Hippocampal formation (tissue), 2 donors: ENCODE measurements at regions not wholly inside any gene's neighbourhood (a gene's known extent, or its start where the extent isn't known, plus 50 kb on each side); places are given as distances from the start of the nearest gene placed in this dataset.
"Not testable (repeated sequence)": the region's sequence is repeated elsewhere in the genome, so short reads cannot be mapped to it uniquely, and the experiment has no call there.

Experiments
- DNase-seq, 2 donors: peaks; one replicate each; lab custom pipeline; 2025; lab: John Stamatoyannopoulos, UW

DNA sequence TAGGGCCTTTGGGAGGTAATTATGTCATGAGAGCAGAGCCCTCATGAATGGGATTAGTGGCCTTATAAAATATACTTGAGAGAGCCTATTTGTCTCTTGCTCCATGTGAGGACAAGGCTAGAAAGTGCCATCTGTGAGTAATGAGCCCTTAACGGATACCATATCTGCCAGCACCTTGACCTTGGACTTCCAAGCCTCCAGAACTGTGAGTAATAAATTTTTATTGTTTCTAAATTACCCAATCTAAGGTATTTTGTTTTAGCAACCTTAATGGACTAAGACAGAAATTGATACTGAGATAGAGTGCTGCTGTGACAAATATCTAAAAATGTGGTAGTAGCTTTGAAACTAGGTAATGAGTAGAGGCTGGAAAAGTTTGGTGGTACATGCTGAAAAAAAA lies 285.0 kb upstream of the DIPK2B start:
- DNase-seq = no peak

DNA sequence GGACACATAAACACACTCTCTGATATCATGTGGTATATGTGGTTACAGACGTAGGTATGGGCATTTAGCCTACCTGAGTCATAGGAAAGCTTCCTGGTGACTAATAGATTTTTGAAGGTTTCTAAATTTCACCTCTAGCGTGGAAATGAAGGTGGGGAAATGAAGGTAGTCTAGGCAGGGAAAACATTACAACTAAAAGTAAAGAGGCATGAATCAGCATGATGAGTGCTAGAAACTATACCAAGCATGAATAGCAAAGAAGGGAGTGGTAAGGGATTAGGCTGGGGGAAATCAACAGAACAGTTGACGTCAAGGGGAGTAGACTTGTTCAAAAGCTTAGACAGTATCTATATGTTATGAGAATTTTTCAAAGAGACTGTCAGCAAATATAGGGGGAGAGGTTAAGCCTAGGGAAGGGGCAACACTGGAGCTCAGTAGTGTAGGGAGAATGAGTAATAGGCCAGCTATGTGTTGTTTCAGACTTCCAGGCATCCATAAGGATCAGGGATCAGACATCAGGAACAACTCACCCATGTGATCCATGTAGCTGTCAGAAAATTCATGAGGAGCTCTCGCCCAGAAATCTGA lies 279.3 kb upstream of the DIPK2B start:
- no peak for DNase-seq

DNA sequence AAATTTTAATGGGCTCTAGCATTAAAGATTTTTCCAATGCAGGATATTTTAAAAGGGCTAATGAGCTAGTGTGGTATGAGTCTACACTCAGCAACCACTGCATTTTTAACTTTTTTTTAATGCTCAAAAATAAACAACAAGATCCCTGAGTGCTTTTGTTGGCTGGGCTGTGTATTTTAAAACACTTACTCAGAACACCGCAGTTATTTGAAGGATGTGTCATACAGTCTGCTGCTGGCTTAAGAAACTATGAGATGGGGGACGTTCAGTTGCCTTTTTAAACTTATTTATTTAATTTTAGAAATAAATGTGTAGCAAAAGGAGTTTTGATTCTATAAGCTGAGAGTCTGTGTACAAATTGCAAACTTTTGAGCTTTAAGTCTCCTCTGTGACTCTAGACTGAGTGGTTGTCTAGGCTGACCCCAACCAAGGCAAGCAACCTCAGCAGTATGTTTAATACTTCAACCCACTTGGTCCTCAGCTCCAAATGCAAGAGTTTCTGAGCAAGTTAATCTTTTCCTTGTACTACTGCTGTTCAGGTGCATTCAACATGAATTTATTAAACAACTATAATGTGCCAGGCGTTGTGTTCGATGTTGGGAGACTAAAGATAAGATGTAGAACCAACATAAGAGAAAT lies 278.6 kb upstream of the DIPK2B start:
- no peak for DNase-seq

DNA sequence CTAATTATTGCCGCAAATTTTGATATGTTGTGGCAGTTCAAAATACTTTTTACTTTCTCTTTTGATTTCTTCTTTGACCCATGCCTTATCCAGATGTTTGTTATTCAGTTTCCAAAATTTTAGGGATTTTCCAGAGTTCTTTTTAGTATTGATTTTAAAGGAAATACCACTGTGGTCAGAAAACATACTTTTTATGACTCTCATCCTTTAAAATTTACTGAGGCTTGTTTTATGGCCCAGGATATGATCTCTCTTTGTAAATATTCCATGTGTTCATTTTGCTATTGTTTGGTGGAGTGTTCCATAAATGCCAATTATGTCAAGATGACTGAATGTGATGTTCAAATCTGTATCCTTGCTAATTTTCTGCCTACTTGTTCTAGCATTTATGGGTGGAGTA lies 272.3 kb upstream of the DIPK2B start:
- DNase-seq = no peak

DNA sequence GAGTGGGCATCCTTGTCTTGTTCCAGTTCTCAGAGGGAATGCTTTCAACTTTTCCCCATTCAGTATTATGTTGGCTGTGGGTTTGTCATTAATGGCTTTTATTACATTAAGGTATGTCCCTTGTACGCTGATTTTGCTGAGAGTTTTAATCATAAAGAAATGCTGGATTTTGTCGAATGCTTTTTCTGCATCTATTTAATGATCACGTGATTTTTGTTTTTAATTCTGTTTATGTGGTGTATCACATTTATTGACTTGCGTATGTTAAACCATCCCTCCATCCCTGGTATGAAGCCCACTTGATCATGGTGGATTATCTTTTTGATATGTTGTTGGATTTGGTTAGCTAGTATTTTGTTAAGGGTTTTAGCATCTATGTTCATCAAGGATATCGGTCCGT lies 266.9 kb upstream of the DIPK2B start:
- DNase-seq = not testable (repeated sequence)

DNA sequence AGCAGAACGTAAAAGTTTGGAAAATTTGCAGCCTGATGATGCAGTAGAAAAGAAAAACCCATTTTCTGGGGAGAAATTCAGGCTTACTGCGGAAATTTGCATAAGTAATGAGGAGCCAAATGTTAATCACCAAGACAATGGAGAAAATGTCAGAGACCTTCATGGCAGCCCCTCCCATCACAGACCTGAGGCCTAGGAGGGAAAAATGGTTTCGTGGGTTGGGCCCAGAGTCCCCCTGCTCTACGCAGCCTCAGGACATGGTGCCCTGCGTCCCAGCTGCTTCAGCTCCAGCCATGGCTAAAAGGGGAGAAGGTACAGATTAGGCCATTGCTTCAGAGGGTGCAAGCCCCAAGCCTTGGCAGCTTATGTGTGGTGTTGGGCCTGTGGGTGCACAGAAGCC lies 255.1 kb upstream of the DIPK2B start:
- not testable (repeated sequence) for DNase-seq

DNA sequence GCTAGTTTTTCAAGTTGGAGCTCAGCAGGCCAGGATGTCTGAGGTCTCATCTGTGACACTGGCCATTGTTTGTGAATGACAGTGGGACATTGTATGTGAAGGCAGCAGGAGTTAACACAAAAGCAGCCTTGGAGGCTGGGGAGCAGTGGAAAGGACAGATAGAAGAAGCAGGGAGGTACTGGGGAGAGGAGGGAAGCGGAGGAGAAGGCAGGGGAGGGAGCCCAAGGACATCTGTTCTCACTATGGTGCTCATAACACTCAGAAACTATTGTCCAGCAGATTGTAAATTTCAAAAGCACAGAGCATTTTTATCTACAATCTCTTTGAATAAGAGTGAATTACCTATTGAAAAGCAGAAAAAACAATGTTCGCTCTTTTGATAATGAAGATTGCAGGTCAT lies 253.6 kb upstream of the DIPK2B start:
- peak in 1 of 2 donors; percentile 0 for DNase-seq

DNA sequence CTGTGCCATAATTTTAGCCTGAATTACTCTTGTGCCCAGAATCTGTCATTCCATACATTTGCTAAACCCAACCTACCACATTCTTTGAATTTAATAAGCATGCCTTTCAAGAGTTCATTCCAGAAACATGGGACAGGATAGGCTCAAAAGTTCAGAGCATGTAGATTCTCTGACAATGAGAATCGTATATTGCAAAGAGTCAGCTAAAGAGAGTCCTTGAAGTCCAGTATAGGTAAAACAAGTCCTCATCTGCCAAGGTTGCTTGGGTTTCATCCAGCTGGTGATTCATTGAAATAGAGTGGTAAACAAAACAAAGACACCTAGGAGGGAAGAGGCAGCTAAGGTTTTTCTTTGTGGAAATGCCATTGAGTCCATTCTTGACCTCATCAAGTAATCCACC lies 249.3 kb upstream of the DIPK2B start:
- no peak for DNase-seq

DNA sequence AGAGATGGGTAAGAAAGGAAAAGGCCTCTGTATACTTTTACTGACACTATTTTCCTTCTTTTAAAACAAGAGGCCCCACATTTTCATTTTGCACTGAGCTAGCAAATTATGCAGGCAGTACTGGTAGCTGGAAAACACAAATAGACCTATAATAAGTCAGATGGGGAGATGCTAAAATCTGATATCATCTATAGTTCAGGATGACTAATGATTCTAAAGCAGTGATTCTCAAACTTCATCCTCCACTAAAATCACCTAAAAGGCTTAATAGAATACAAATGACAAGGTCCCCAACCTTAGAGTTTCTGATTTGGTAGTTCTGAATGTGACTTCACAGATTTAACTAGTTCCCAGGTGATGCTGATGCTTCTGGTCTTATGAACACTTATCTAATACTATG lies 247.3 kb upstream of the DIPK2B start:
- no peak for DNase-seq

DNA sequence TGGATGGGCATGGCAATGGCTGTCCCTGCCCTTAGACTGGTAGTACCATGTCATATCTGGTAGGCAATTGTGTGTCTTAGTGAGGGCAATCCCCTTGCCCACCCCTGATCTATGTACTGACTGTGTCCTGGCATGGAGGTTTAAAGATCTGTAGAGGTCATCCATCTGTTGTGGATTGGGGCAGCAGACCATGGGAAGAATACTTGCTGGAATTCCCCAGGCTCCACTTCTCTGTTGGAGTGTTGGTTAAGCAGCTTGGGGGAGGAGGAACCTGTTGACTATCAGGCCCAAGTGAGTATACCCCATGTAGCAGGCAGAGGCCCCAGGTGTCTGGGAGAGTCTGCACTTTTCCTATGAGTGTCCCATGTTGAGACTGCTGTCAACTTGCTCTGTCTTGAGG lies 246.7 kb upstream of the DIPK2B start:
- DNase-seq = no peak

DNA sequence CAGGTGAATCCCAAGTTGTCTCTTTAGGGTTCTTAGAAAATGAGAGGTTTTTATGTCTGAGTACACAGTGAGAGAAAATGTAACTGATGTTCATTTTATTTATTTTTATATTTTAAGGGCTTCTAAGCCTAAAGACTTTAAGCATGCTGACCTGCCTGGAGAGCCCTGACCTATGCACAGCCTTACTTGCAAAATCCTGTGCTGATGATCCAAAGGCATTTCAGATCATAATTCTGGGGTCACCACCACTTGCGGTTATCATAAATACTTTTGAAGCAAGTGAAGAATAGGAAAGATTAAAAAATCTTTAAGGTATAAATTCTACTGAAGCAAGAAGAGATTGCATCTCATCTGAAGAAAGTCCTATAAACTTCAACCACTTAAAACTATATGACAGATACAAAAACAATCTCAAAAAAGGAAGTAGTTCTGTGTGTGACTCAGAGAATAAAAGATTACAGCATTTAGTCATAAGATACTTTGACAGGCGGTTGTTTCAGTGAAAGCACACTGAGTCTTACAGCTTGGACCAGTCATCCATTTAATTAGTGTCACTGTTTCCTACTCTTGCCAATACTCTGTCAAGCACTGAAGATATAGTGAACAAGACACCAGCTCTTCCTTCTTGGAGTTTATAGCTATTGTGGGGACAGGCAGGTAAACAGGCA lies 245.2 kb upstream of the DIPK2B start:
- no peak for DNase-seq

DNA sequence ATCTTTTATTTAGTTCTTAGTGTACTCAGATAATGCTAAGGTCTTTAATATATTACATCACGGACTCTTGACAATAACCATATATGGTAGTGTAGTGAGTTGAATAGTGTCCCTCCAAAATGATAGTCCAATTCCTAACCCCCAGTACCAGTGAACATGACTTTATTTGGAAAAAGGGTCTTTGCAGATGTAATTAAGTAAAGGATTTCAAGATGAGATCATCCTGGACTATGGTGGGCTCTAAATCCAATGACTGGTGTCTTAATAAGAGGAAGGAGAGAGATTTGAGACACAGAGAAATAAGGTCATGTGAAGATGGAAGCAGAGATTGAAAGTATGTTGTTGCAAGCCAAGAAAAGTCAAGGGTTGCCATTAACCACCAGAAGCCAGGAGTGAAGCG lies 236.5 kb upstream of the DIPK2B start:
- no peak for DNase-seq

DNA sequence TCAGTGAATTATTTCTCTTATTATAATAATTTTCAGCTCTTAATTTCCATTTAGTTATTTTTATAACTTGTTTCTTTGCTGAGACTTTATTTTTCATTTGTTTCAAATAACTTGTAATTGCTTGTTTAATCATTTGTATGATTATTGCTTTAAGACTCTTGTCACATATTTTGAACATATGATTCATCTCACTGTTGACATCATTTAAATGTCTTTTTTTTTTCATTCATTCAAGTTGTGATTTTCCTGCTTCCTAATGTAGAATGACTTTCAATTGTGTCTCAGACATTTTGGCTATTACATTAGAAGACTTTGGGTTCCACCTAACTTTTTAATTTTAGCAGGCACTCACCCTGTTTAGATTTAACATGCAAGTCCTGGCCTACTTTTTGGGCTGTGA lies 234.8 kb upstream of the DIPK2B start:
- no peak for DNase-seq

DNA sequence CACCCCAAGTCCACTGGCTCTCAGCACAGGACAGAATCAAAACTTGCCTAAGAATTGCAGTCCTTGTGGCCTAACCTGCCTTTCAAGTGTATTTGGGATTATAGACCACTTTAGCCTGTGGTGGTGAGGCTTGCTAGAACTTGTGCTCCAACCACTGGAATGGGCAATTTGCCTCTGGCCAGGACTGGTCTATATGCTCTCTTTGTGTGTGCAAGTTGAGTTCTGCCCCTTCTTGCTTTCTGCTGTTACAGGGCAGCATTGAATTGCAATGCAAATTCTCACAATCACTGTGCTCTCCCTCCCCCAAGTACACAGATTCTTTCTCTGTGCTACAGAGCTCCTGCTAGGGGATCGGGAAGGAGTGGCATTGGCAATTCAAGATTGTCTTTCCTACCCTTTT lies 233.6 kb upstream of the DIPK2B start:
- DNase-seq = no peak

DNA sequence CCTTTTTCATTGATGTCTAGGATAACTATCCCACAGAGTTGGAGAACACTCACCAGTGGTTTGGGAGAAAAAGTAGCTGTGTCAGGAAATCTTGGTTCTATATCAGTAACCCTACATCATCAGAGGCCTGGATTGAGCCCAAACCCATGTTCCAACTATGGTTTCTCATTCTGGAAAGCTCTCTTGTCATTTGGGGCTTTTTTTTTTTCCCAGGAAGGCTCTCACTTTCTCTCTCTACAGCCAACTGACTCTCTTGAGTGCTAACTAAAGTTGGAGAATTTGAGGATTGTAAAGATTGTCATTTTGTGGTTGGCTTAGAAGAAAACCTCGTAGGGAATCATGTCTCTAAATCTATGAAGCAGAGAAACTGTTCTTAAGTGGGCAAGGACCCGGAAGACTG lies 228.2 kb upstream of the DIPK2B start:
- no peak for DNase-seq

DNA sequence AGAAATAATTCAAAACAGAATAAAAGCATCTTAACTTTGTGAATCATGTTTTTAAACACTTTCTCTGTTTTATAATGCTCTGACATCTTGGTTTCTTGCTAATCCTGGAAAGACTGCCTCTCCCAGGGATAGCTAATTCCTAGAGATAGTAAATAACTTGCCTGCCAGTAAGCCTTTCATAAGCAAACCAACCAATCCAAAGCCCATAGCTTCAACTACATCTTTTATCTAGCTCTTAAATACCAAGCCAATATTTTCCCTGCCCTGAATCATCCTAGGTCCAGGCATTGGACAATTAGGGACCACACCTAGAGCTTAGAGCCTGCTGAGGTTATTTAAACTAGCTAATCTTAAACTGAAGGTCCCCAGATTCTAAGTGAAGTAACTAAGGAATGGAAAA lies 223.7 kb upstream of the DIPK2B start:
- DNase-seq = no peak

DNA sequence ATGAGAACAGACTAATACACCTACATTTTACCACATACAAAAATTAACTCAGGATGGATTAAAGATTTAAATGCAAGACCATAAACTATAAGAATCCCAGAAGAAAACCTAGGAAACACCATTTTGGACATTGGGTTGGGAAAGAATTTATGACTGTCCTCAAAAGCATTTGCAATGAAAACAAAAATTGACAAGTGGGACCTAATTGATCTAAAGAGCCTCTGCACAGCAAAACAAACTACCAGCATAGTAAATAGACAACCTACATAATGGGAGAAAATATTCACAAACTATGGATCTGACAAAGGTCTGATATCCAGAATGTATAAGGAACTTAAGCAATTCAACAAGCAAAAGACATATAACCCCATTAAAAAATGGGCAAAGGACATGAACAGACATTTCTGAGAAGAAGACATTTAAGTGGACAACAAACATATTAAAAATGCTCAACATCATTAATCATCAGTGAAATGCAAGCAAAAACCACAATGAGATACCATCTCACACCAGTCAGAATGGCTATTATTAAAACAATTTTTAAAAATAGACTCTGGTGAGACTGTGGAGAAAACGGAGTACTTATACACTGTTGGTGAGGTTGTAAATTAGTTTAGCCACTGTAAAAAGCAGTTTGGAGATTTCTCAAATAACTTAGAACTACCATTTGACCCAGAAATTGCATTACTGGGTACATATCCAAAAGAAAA lies 221.7 kb upstream of the DIPK2B start:
- no peak for DNase-seq

DNA sequence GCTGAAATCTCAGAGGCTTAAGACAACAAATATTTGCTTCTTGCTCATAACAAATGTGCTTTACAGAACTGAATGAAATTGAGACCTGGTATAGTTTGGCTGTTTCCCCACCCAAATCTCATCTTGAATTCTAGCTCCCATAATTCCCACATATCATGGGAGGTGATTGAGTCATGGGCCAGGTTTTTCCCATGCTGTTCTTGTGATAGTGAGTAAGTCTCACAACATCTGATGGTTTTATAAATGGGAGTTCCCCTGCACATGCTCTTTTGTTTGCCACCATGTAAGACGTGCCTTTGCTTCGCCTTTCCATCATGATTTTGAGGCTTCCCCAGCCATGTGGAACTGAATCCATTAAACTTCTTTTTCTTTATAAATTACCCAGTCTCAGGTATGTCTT lies 221.1 kb upstream of the DIPK2B start:
- no peak for DNase-seq

DNA sequence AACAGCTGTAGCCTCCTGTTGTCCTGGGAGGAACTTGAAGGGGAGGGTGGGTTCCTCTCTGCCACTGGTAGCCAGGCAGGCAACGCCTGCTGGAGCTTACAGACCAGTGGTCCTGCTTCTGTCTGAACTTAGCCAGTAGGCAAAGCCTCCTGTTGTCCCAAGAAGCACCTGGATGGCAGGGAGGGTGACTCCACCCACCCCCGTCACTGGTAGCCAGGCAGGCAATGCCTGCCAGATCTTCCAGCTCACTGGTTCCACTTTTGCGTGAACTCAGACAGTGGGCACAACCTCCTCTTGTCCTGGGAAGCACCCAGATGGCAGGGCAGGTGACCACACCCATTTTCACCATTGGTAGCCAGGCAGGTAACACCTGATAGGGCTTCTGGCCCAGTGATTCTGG lies 203.5 kb upstream of the DIPK2B start:
- no peak for DNase-seq

DNA sequence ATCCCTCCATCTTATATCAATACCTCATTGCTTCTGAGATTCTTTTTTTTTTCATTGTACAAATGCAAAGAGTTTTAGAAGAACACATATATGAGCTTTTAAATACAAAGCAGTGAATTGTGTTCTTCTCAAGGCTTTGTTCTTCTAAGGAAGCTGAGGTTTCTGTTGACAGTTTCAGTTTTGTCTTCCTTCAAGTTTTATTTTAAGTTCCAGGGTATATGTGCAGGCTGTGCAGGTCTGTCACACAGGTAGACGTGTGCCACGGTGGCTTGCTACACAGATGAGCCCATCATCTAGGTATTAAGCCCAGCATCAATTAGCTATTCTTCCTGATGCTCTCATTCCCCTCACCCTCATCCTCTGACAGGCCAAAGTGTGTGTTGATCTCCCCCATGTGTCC lies 201.2 kb upstream of the DIPK2B start:
- DNase-seq = no peak

DNA sequence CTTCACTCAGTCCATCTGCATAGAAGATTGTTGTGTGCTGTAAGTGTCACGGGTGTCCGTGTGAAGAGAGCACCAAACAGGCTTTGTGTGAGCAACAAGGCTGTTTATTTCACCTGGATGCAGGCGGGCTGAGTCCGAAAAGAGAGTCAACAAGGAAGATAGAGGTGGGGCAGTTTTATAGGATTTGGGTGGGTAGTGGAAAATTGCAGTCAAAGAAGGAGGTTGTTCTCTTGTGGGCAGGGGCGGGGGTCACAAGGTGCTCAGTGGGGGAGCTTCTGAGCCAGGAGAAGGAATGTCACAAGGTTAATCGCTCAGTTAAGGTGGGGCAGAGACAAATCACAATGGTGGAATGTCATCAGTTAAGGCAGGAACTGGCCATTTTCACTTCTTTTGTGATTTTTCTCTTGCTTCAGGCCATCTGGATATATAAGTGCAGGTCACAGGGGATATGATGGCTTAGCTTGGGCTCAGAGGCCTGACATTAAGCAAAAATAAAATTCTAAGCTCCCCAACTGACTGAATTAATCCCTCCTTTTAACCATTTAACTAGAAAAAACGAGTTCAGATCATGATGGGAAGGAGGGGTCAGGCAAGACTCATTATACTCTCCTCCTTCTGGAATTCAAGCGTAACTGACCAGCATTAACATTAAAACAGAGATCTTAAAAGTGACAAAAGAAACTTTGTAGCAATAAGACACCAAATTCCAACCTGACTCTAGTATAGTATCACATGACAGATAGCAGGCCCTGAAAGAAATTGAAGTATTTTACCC lies 200.5 kb upstream of the DIPK2B start:
- not testable (repeated sequence) for DNase-seq

DNA sequence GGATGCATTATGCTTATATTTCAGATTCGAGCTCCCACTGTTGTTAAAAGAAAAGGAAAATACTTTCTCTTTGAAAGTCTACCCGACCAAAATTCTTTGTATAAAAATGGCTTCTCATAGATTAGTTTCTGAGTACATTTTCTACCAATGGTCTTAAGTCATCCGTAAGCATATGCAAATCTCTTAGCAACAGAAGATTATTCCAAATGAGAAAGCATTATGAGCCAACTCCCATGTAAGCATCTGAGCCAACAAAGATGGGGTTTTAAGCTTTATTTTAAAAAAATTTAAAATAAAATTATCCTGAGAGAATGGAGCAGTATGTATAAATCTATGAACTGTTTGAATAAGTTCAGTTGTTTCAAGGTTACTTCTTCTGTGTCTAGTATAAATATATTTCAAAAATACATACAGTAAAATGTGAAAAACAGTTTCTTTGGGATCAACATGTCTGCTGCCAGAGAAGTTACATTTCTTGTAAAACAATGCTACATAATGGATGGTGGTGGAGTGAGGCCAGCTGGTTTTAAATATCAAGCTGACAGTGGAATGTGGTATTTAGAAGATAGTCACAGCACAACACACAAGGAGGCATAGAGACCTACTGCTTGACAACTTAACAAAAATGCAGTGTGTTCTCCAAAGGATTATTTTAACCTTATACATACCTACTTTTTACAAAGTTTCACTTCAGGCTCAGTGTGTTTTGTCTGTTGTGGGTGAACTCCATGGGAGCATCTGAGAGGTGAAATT lies 199.5 kb upstream of the DIPK2B start:
- no peak for DNase-seq
